GM19351 (cell line): ENCODE measurements at regions not wholly inside any gene's neighbourhood (a gene's known extent, or its start where the extent isn't known, plus 50 kb on each side); places are given as distances from the start of the nearest gene placed in this dataset.
"Not testable (repeated sequence)": the region's sequence is repeated elsewhere in the genome, so short reads cannot be mapped to it uniquely, and the experiment has no call there.

ENCODE experiments used
- ATAC-seq: cut with Tn5 transposase; IDR thresholded peaks from one replicate; pipeline ENCODE4 v1.9.1; 2021; ENCODE audit warnings: mild to moderate bottlenecking, moderate library complexity; ENCODE audit not compliant: unreplicated experiment

DNA sequence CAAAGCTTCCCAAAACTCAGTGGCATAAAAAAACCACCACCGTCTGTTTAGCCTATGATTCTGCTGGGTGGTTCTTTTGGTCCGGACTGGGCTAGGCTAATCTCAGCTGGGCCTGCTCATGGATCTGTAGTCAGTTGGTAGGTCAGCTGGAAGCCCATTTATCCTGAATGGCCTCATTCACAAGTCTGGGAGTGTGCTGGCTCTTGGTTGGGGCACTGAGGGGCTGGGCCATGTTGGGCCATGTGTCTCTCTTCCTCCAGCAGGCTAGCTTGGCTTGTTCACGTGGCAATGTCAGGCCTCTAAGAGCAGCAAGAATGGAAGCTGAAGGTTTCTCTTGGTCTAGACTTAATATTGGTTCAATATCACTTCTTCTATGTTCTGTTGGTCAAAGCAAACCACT is 95.7 kb upstream of the HS6ST1 start:
- ATAC-seq = no peak

DNA sequence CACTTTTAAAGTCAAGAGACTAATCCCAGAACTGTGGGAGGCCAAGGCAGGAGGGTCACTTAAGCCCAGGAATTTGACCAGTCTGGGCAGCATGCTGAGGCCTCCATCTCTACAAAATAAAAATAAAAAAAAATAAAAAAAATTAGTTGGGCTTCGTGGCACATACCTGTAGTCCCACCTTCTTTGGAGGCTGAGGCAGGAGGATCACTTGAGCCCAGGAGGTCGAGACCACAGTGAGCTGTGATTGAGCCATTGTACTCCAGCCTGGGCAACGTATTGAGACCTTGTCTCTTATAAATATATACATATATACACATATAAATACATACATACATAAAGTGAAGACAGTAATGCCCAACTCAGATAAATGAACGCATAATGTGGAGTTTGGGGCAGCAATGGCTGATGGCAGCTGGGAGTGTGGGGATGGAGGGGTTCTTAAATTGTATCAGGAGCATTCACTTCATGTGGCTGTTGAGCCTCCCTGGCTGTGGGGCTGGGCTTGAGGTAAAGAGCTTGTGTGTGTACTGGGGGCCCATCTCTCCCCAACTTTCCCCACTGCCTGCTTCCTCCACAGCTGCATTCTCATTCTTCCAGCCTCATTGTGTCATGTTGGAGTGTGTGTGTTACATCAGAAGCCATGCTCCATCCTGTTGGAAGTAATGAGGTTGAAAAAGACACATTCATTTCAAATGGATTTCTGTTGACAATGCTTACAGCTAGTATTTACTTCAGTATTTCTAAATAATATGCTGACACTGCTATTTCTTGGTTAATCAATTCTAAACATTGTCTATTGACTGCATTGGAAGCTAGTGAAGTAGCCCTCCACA is 96.5 kb upstream of the HS6ST1 start:
- no peak for ATAC-seq

DNA sequence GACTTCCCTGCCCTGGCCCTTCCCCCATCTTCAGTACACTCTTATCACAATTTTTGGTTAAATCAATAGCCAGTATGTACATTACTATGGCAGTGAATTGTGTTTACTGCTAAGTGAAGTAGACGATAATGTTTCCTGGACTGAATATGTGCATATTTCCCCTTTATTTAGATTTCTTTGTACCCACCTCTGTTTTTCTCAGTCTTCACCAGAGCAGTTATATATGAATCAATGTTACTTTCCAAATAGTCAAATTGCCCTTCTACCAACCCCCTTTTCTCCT is 97.1 kb upstream of the HS6ST1 start:
- ATAC-seq = no peak

DNA sequence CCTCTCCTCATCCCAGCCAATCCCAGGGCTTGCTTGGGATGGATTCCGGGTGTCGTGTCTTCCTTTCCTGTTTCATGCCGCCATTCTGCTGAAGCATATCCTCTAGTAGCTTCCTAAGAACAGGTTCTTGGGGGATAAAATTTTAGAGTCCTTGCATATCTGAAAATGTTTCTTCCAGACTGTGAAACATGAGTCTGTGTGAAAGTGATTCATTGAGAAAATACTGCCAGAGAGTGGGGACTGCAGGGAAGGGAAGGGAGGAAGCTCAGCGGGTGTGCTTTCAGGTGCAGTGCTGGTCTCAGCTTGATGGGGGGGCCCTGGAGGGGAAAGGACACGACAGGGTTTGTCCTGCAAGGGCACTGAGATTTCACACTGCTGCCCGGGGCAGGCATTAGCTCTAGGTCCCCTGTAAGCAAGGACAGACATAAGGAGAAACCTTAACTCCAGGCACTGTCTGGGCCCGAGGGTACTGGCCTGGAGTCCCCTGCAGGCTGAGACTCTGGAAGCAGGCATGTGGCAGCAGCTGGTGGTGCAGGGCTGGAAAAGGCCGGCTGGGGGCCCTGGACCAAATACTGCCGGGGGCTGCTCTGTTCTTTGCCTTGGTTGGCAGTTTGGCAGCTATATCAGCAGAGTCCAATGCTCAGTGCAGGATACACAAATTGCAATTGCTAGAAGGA is 97.6 kb upstream of the HS6ST1 start:
- ATAC-seq = no peak

DNA sequence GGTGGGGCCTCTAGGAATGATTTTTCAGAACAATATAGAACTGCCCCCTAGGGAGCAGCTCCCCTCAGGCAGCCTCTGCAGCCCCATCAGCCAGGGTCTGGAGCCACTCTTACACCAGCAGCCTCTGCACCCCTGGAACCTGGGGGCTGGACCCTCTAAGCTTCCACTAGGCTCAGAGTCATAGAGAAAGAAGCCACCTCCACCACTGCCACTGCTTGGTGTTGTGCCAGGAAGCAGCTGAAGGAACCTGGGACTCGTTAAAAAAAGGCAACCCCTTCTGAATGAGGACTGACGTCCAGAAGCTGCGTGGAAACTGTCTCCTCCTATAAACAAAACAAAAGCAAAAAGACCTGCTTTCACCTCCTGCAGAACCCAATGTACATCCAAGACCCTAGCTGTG is 98.1 kb upstream of the HS6ST1 start:
- ATAC-seq = no peak

DNA sequence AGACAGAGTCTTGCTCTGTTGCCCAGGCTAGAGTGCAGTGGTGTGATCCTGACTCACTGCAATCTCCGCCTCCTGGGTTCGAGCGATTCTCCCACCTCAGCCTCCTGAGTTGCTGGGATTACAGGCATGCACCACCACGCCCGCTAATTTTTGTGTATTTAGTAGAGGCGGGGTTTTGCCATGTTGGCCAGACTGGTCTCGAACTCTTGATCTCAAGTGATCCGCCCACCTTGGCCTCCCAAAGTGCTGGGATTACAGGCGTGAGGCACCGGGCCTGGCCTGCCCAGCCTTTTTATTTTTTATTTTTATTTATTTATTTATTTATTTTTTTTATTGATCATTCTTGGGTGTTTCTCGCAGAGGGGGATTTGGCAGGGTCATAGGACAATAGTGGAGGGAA is 98.6 kb upstream of the HS6ST1 start:
- ATAC-seq = not testable (repeated sequence)

DNA sequence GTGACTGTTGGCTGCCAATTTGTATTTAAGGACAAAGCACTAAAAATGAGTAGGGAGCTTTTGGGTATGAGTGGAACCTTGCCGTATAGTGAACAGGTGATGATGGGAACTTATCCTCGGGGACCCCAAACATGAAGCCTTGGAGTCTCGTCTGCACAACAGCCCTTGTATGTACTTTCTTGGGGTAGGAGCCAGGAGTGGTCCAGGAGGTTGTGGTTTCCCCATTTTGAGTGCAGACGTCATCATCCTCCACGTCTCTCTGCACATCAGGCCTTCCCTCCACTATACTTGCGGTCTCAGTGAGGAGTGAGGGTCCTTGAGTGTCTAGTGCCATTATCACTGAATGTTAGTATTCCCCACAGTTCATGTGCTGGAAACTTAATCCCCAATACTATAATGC is 101.5 kb upstream of the HS6ST1 start:
- ATAC-seq = no peak

DNA sequence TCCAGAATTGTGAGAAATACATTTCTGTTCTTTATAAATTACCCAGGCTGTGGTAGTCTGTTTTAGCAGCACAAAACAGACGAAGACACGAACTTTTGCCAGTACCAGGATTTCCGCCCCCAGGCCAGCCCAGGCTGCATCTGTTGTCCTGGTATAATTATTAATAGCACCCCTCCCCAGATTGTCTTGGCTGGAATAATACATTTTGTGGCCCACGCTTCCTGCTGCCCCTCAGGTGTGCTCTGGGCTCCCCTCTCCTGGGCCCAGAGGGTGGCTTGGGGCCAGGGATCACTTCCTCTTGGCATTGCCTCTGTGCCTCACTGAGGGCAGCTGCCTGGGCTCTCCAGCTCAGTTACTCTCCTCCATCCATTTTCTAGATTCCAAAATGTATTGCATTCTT is 102.1 kb upstream of the HS6ST1 start:
- ATAC-seq = no peak

DNA sequence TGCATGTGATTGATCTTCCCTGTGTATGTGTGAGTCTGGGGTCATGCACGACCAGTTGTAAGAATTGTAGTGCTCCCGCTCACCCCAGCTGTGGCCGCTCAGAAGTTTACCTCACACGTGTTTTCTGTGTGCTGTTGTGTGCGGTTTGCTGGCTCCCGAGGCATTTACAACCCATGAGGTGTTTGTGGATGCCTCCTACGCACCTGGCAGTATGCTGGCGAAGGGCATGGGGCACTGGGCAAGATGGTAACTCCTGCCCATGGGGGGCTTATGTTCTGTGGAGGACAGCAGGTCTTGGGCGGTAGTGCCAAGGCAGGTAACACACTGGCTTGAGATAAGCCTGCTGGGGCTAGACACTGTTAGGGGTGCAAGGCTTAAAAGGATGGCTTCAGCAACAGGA is 102.6 kb upstream of the HS6ST1 start:
- ATAC-seq = no peak

DNA sequence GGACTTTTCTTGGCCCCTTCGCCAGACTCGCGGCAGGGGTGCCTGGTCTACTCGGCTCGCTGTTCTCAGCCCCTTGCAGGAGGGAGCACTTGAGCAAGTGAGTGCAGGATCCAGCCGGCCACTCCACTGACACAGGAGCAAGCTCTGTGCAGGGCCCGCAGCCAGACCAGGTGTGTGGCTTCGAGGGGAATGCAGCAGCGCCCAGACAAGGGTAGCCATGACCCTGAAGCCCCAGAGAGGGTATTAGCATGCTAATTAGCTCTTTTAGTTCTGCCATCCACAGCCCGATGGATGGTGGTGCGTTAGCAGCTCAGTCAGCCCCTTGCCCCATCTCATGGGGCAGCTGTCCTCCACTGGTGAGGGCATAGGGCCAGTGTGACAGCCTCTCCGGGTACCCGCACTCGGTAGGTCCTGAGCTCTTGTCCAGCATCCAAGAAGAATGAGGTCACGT is 103.2 kb upstream of the HS6ST1 start:
- ATAC-seq = no peak

DNA sequence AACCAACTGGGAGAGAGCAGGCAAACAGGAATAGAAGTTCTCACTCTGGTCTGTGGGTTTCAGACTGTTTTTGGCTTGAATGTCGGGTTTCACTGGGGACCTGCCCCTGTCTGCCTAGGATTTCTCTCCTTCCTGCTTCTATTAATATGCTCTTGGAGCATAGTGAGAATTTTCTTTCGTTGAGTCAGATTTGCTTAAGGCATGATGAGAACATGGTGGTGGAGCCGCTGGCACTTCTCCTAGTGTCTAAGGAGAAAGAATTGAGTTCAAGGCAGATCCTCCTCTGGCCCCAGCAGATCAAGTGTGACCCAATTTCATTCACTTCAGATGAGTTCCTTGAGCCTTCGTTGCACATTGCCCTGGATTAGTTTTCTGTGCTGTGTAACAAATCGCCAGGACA is 103.9 kb upstream of the HS6ST1 start:
- no peak for ATAC-seq

DNA sequence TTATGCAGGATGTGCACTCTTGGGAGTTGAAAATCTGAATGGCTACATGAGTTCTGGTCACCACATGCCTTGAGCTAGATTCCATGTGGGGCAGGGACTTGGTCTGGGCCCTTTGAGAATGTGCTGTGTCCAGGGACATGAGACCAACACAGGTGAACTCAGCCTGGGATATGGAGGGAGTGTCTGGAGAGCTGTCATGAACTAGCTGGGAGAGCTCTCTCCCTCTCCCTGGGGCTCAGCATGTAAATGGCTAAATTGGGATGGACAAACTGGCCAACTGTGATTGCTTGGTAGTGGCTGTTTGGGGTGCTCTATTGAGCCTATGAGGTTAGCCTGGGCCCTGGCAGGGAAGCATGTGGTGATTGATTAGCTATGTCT is 105.1 kb upstream of the HS6ST1 start:
- ATAC-seq = no peak

DNA sequence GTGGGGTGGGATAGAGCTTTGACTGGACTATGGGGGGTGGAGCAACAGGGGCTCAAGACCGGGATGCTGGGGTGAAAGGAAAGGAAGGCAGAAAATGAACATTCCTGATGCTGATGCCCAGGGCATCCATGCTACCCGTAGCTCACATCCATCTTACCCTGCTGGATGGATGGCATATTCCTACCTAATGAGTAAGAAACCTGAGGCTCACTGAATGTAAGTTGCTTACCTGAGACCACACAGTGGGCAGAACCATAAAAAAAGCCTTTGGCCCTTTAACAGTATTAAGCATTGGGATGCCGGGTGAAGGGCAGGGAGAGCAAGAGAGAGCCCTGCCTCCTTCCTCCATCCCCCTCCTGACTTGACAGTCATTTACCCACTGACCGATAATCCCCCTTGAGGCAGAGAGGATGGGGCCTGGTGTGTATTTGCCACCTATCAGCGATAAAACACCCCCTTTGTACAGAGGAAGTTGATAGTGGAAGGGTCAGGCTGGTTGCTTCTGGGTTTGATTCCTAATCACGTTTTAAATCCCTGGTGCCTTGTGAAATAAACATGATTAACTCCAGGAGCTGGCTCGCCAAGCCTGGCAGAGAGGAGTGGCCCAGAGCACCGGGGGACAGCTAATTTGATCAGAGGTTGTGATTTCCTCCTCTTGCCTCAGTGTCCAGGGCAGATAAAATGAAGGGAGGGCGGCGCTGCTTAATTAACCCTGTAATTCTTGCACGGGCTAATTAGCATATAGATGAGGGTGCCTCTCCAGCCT is 105.9 kb upstream of the HS6ST1 start:
- ATAC-seq = no peak

DNA sequence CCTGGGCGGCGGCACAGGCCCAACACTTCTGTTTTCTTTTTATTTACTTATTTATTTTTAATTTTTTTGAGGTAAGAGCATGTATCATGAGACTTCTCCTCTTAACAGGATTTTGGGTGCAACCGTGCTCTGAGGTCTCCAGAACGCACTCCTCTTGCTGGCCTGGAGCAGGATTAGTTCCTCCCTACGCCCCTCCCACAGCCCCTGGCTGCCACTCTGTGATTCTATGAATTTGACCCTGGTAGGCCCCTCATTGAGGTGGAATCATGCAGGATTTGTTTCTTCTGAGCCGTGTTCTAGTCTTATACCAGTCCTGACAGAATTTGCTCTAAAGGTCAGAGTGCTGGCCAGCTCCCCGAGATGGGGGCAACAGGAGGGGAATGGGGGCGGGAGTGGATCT is 106.5 kb upstream of the HS6ST1 start:
- no peak for ATAC-seq

DNA sequence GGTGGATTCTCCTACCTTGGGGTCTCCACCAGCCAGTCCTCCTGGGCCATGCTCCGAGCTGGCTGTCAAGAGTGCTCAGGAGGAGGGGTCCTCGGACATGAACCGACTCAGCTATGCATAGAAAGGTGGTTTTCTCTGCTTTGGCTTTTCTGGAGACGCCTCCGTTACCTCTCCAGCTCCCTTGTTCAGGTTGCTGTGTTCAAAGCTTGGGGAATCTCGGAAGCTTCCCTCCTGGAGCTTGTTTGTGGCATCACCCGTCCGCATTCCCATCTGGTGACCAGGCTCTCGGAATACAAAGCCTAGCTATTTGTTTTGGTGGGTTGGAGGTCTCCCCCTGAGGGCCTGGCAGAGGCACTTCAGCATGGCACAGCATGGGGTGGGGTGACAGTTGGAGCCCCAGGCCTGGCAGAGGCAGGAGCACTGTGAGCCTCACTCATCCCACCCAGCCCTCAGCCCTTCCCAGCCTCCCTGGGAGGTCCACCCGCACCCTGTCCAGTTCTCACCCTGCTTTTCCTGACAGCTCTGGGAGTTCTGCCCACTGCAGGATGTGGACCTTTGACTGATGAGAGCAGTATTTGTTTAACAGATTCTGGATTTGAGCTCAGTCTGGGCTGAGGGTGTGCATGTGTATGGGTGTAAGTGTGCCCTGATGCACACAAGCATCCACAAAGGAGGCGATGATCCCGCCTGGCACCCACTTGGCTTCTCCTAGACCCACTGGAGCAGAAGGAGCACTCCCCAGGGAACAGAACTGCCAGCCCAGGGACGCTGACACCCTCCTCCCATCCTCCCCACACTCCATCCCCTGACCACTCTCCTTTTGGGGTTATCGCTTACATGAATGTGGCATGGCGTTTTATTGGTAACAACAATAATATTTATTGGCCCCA is 107.3 kb upstream of the HS6ST1 start:
- ATAC-seq = no peak

DNA sequence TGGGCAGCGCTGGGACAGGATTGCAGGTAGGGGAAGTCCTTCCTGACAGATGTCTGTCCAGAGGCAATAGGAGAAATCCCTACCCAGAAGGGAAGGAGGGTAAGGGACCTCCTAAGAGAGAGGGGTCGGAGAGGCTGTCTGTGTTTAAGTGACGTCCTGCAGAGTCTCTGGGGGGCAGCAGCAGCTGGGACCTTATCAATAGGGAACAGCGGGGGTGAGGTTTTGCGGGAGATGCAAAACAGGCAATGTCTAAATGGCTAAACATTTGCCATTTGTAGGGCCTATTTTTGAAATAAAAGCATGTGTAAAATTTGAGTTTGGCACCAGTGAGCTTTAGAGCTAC is 108.7 kb upstream of the HS6ST1 start:
- no peak for ATAC-seq

DNA sequence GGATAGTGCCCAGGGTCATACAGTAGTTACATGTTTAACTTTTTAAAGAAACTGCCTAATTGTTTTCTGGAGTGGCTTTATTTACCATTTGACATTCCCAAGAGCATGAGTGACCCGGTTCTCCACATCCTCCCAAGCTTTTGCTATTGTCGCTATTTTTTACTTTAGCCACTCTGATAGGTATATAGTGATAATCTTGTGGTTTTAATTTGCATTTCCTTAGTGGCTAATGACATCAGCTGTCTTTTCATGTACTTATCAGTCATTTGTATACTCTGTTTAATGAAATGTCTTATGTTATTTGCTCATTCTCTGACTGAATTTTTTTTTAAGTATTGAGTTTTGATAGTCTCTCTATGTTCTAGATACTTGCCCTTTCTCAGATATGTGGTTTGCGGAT is 109.7 kb upstream of the HS6ST1 start:
- no peak for ATAC-seq

DNA sequence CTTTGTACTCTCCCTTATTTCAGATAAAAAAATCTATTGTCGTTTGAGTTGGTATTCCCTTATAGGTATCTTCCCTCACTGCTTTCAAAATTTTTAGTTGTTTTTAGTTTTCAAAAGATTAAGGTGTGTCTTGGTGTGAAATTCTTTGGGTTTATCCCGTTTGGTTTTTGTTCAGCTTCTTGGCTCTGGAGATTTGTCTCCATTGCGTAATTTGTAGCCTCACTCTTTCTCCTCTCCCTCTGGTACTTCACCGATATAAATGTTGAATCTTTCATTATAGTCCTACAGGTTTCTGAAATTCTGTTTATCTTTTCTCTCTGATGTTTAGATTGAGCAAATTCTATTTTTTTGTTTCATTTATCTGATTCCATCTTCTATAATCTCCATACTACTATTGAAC is 113.8 kb upstream of the HS6ST1 start:
- no peak for ATAC-seq

DNA sequence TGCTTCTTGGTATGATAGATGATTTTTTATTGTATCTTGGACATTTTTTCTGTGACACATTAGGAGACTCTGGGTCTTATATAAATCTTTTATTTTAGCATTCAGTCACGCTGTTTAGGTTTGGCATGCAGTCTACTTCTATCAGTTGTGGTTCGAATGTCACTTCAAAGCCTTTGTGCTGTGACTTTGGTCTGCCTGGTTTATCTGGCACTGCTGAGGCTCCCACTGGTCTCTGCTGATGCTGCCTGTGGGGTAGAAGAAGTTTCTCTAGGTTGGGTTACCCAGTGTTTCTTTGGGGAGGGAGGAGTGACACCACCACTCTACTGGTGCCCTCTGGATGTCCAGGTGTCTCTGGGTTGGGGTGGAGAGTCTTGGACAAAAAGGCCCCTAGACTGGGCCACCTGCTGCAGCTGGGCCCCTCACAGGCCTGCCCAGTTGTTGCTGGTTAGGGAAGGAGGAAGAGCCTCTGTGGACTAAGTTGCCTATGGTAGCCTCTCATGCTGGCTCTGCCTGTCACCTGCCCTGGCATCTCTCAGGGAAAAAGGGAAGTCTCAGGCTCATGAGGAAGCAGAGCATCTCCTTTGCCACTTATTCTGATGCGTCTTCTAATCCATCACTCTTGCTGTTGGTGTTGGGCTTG is 115.4 kb upstream of the HS6ST1 start:
- no peak for ATAC-seq

DNA sequence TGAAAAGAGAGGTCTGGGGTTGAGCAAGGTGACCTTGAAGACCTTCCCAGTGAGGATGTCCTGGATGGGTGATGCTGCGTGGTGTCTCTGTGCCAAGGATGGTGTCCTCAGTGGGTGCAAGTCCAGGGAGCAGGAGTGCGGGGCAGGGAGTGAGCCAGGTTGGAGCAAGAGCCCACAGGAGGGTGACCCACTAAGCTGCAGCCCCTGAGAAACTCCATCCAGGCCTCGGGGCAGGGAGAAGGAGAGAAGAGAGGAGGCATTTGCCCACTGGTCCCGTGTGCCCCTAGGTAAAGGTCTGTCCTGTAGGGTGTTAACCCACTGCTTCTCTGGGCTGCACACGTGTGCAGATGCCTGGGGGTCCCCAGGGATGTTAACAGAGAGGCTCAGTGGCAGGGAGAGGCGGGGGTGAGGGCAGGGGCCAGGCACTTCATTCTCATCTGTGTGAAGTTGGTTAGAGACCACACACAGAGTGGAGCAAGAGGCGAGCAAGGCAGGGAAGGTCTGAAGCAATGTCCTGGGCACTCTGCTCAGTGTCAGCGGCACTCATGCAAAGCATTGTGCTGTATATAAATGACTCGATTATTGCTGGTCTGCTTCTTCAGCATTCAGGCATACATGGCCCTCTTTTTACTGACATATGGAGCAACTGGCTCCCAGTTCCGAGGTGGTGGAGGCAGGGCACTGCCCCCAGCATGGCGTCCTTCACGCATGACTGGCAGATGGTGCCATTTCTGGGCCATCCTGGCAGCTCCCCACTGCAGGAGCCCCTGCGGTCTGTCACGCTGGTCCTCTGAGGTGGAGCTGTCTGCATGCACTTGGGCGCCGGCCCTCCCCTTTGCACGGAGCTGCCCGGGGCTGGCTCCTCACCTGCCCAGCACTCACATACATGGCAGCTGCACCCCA is 117.2 kb upstream of the HS6ST1 start:
- ATAC-seq = no peak
